Neuronal stem cell (in vitro differentiated cells): ENCODE measurements at regions not wholly inside any gene's neighbourhood (a gene's known extent, or its start where the extent isn't known, plus 50 kb on each side); places are given as distances from the start of the nearest gene placed in this dataset.

Experiments used
- DNase-seq: peaks from one replicate; pipeline ENCODE4 v3.0.0-alpha.2; 2013; ENCODE audit warnings: low spot score
- H2AFZ ChIP-seq: one replicate; pipeline ENCODE4 v1.6.1; 2013; ENCODE audit warnings: mild to moderate bottlenecking, low read length, inconsistent platforms
- H2AK5ac ChIP-seq: 2 replicates; pipeline ENCODE4 v1.6.1; 2013; ENCODE audit warnings: low read depth, mild to moderate bottlenecking, inconsistent platforms, low read length, moderate library complexity, mixed read lengths
- H2BK120ac ChIP-seq: 2 replicates; pipeline ENCODE4 v1.6.1; 2013; ENCODE audit warnings: low read depth, mild to moderate bottlenecking, inconsistent platforms, low read length, moderate library complexity, mixed read lengths
- H2BK12ac ChIP-seq: one replicate; pipeline ENCODE4 v1.6.1; 2013; ENCODE audit warnings: low read length, inconsistent platforms
- H2BK15ac ChIP-seq: 2 replicates; pipeline ENCODE4 v1.6.1; 2013; ENCODE audit warnings: mild to moderate bottlenecking, low read length, inconsistent platforms, mixed read lengths
- H2BK5ac ChIP-seq: one replicate; pipeline ENCODE4 v1.6.1; 2013; ENCODE audit warnings: inconsistent platforms, mild to moderate bottlenecking, low read length, moderate library complexity
- H3K14ac ChIP-seq: one replicate; pipeline ENCODE4 v1.6.1; 2013; ENCODE audit warnings: low read length, inconsistent platforms
- H3K18ac ChIP-seq: 2 replicates; pipeline ENCODE4 v1.6.1; 2013; ENCODE audit warnings: low read length, inconsistent platforms
- H3K23ac ChIP-seq: 2 replicates; pipeline ENCODE4 v1.6.1; 2013; ENCODE audit warnings: low read depth, mild to moderate bottlenecking, mixed read lengths, low read length, inconsistent platforms; ENCODE audit not compliant: poor library complexity
- H3K27ac ChIP-seq: replicated peaks from 3 replicates; pipeline ENCODE4 v1.5.1; 2013; ENCODE audit warnings: low read length, inconsistent platforms
- H3K27me3 ChIP-seq, 3 experiments: 2 replicates each; pipeline ENCODE4 v1.6.1; 2013; ENCODE audit warnings: low read length in 3 of 3, mild to moderate bottlenecking in 2 of 3, inconsistent platforms in 1 of 3, low read depth in 1 of 3, mixed read lengths in 1 of 3, moderate library complexity in 1 of 3; ENCODE audit not compliant: control insufficient read depth in 3 of 3, insufficient read depth in 3 of 3
- H3K36me3 ChIP-seq, 2 donors: replicated peaks in 1 of 2; 2 replicates each; pipeline ENCODE4 v1.6.1; 2013; ENCODE audit warnings: low read length in 2 of 2; ENCODE audit not compliant: control insufficient read depth in 2 of 2, insufficient read depth in 2 of 2
- H3K4ac ChIP-seq: 2 replicates; pipeline ENCODE4 v1.6.1; 2013; ENCODE audit warnings: inconsistent platforms, mild to moderate bottlenecking, low read length, moderate library complexity
- H3K4me1 ChIP-seq, 2 donors: 1 replicate in 1 of 2; 2 replicates in 1 of 2; pipeline ENCODE4 v1.6.1; 2013; ENCODE audit warnings: low read length in 2 of 2, low read depth in 1 of 2; ENCODE audit not compliant: control insufficient read depth in 2 of 2, insufficient read depth in 1 of 2
- H3K4me2 ChIP-seq: one replicate; pipeline ENCODE4 v1.6.1; 2013; ENCODE audit warnings: mild to moderate bottlenecking, low read length, inconsistent platforms; ENCODE audit not compliant: insufficient read depth, poor library complexity, severe bottlenecking
- H3K4me3 ChIP-seq, 2 donors: 2 replicates each; pipeline ENCODE4 v1.5.1; 2013; ENCODE audit warnings: low read length in 2 of 2, mild to moderate bottlenecking in 2 of 2, inconsistent platforms in 1 of 2, moderate library complexity in 1 of 2
- H3K79me1 ChIP-seq: one replicate; pipeline ENCODE4 v1.6.1; 2013; ENCODE audit warnings: low read depth, mild to moderate bottlenecking, inconsistent platforms, low read length, moderate library complexity
- H3K9ac ChIP-seq: one replicate; pipeline ENCODE4 v1.6.1; 2013; ENCODE audit warnings: mild to moderate bottlenecking, low read depth, low read length, inconsistent platforms; ENCODE audit not compliant: poor library complexity
- H3K9me3 ChIP-seq, 2 donors: replicated peaks in 1 of 2; 2 replicates each; pipeline versions ENCODE3 to v1.6.1; 2013; ENCODE audit warnings: low read length in 2 of 2, mild to moderate bottlenecking in 2 of 2, inconsistent platforms in 1 of 2, low read depth in 1 of 2, mixed read lengths in 1 of 2, moderate library complexity in 1 of 2; ENCODE audit not compliant: control insufficient read depth in 2 of 2, insufficient read depth in 1 of 2
- H4K8ac ChIP-seq: one replicate; pipeline ENCODE4 v1.6.1; 2013; ENCODE audit warnings: low read depth, mild to moderate bottlenecking, inconsistent platforms, low read length, moderate library complexity
- H4K91ac ChIP-seq: one replicate; pipeline ENCODE4 v1.6.1; 2013; ENCODE audit warnings: low read length, low read depth, mild to moderate bottlenecking, inconsistent platforms; ENCODE audit not compliant: poor library complexity
- WGBS, 2 donors: extraction: QIAGEN DNeasy Blood & Tissue Kit; methylation state at CpG; one replicate each; pipeline ENCODE4 v1.1.7; 2013; ENCODE audit warnings: missing lambda C conversion rate in 2 of 2, mixed read lengths in 1 of 2; ENCODE audit not compliant: insufficient read length in 2 of 2, insufficient replicate concordance in 1 of 2; ENCODE audit errors: extremely low coverage in 2 of 2; 5-methylcytosine and 5-hydroxymethylcytosine counted together

DNA sequence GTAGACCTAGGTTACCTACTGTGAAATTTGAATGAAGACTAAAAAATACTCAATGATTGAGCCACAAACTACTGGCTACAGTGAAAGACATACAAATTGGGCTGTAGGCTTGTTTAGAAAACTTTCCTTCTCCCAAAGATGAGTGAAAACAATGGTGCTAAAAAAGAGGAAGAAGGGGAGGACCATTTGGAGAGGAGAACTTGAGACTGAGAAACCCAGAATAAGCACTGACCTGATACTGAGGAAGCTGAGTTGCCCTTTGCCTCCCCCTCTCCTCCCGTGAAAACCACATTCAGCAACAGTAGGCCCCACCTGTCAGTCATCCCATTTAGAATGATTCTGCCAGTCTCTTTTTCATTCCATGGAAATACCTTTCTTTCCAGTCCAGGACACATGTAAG, 484.0 kb upstream of the TGFBR2 start:
- no peaks in the 10 kb centered on the region for H3K9me3 ChIP-seq
- H2BK120ac ChIP-seq, result no peak overlapping the region
- no peak overlapping the region for H3K4me3 ChIP-seq
- H4K8ac ChIP-seq, result no peak overlapping the region
- H3K27me3 ChIP-seq, result no peaks in the 10 kb centered on the region
- no peak overlapping the region for H3K14ac ChIP-seq
- H2BK15ac ChIP-seq, result no peak overlapping the region
- no peak overlapping the region for H2BK5ac ChIP-seq
- H4K91ac ChIP-seq, result no peak overlapping the region
- DNase-seq, result no peak
- no peak overlapping the region for H2BK12ac ChIP-seq
- H3K4ac ChIP-seq, result no peak overlapping the region
- no peak overlapping the region for H2AFZ ChIP-seq
- H3K23ac ChIP-seq, result no peak overlapping the region
- no peak overlapping the region for H2AK5ac ChIP-seq
- no CpG with 5 or more reads among the region's 1 CpG for WGBS, 2 donors
- no peak overlapping the region for H3K18ac ChIP-seq
- no peaks in the 10 kb centered on the region for H3K79me1 ChIP-seq
- H3K36me3 ChIP-seq, result no peaks in the 10 kb centered on the region
- H3K4me1 ChIP-seq, result peaks cover 0 to 2% of the 10 kb centered on the region in 2 donors
- no peak overlapping the region for H3K27ac ChIP-seq
- no peak overlapping the region for H3K4me2 ChIP-seq
- H3K9ac ChIP-seq, result no peak overlapping the region

DNA sequence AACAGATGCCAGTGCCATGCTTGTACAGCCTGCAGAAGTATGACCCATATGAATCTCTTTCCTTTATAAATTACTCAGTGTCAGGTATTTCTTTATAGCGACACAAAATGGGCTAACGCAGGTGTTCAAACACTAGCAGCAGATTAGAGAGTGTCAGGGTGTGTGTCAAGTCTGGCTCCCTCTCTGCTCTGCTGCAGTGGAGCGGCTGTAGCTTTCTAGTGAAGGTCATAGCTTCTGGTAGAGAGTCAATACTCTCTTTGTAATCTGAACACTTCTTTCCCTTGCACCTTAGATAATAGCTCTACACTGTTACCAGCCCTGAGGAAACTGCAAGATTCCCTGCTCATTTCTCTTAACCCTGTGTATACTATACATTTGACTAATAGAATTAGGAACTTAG, 483.2 kb upstream of the TGFBR2 start:
- DNase-seq, result no peak
- WGBS, 2 donors, result no CpG with 5 or more reads among the region's 3 CpGs
- H3K4ac ChIP-seq, result no peak overlapping the region

DNA sequence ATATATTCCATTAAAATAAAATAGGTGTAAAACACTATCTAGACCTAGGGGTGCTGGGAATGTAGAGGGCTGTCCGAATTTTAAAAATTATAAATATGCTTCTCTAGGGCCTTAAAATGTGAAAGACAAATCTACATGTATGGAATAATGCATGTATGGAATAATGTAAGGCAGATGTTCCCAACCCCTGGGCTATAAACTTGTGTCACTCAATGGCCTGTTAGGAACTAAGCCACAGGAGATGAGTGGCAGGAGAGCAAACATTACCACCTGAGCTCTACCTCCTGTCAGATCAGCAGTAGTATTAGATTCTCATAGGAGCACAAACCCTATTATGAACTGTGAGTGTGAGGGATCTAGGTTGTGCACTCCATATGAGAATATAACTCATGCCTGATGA, 482.6 kb upstream of the TGFBR2 start:
- Histone ChIP-seq H2BK120ac (no peak overlapping the region), H2BK12ac (no peak overlapping the region), H3K4ac (no peak overlapping the region), H2AK5ac (no peak overlapping the region), H4K91ac (no peak overlapping the region), H3K36me3 (no peaks in the 10 kb centered on the region), H3K23ac (no peak overlapping the region), H3K27ac (no peak overlapping the region), H2BK5ac (no peak overlapping the region), H3K18ac (no peak overlapping the region), H3K4me1 (peaks cover 0 to 2% of the 10 kb centered on the region in 2 donors), H3K9me3 (no peaks in the 10 kb centered on the region), H4K8ac (no peak overlapping the region), H3K4me2 (no peak overlapping the region), H2BK15ac (no peak overlapping the region), H3K4me3 (no peak overlapping the region), H2AFZ (no peak overlapping the region), H3K27me3 (no peaks in the 10 kb centered on the region), H3K9ac (no peak overlapping the region), H3K79me1 (no peaks in the 10 kb centered on the region), H3K14ac (no peak overlapping the region)
- WGBS, 2 donors, result no CpG with 5 or more reads among the region's 1 CpG
- no peak for DNase-seq

More for the DNA sequence above, 483.2 kb upstream of the TGFBR2 start:
- no peak overlapping the region for H4K8ac ChIP-seq
- no peak overlapping the region for H3K9ac ChIP-seq
- no peaks in the 10 kb centered on the region for H3K9me3 ChIP-seq
- H3K4me1 ChIP-seq, result peaks cover 0 to 2% of the 10 kb centered on the region in 2 donors
- no peaks in the 10 kb centered on the region for H3K27me3 ChIP-seq
- H3K14ac ChIP-seq, result no peak overlapping the region
- H3K18ac ChIP-seq, result no peak overlapping the region
- no peak overlapping the region for H3K27ac ChIP-seq
- no peak overlapping the region for H3K4me3 ChIP-seq
- no peak overlapping the region for H2BK15ac ChIP-seq
- H2AK5ac ChIP-seq, result no peak overlapping the region
- no peak overlapping the region for H4K91ac ChIP-seq
- H3K79me1 ChIP-seq, result no peaks in the 10 kb centered on the region
- H3K4me2 ChIP-seq, result no peak overlapping the region
- H2BK12ac ChIP-seq, result no peak overlapping the region
- H2BK120ac ChIP-seq, result no peak overlapping the region
- H3K36me3 ChIP-seq, result no peaks in the 10 kb centered on the region
- no peak overlapping the region for H3K23ac ChIP-seq
- no peak overlapping the region for H2BK5ac ChIP-seq
- H2AFZ ChIP-seq, result no peak overlapping the region

DNA sequence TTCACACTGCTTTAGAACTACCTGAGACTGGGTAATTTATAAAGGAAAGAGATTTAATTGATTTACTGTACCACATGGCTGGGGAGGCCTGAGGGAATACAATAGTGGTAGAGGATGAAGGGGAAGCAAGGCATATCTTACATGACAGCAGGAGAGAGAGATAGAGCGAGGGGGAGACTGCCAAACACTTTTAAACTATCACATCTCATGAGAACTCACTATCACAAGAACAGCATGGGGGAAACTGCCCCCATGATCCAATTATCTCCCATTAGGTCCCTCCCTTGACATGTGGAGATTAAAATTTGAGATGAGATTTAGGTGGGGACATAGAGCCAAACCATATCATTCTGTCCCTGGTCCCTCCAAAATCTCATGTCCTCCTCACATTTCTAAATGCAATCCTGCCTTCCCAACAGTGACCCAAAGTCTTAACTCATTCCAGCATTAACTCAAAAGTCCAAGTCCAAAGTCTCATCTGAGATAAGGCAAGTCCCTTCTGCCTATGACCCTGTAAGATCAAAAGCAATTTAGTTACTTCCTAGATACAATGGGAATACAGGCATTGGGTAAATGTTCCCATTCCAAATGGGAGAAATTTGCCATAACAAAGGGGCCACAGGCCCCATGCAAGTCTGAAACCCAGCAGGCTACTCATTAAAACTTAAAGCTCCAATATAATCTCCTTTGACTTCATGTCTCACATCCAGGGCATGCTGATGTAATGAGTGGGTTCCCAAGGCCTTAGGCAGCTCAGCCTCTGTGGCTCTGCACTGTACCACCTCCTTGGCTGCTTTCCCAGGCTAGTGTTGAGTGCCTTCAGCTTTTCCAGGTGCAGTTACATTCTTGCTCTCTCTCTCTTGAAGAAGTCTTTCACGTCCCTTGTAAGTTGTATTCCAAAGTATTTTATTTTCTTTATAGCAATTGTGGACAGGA, 481.7 kb upstream of the TGFBR2 start:
- Histone ChIP-seq H2BK15ac (no peak overlapping the region), H3K79me1 (no peaks in the 10 kb centered on the region), H2BK5ac (no peak overlapping the region), H3K9ac (no peak overlapping the region), H3K36me3 (no peaks in the 10 kb centered on the region), H3K4me1 (peaks cover 0 to 2% of the 10 kb centered on the region in 2 donors), H2AK5ac (no peak overlapping the region), H3K18ac (no peak overlapping the region), H3K27ac (no peak overlapping the region), H3K4ac (no peak overlapping the region), H2BK120ac (no peak overlapping the region), H3K14ac (no peak overlapping the region), H3K4me3 (no peak overlapping the region), H4K8ac (no peak overlapping the region), H4K91ac (no peak overlapping the region), H2BK12ac (no peak overlapping the region), H3K9me3 (no peaks in the 10 kb centered on the region), H3K27me3 (no peaks in the 10 kb centered on the region), H2AFZ (no peak overlapping the region), H3K23ac (no peak overlapping the region), H3K4me2 (no peak overlapping the region)
- no CpG with 5 or more reads among the region's 2 CpGs for WGBS, 2 donors
- DNase-seq, result no peak
